ENCODE measurements at regions not wholly inside any gene's neighbourhood (a gene's known extent, or its start where the extent isn't known, plus 50 kb on each side); places are given as distances from the start of the nearest gene placed in this dataset.

- TF ChIP-seq CTCF (IDR thresholded peaks at IDR 0.05) (peak; percentile 19 to 69 (median 42)), POLR2A (IDR thresholded peaks at IDR 0.05) (no peak)
Measured at GRCh38 chr12:107912421-107913004, 138.0 kb downstream of the ASCL4 start.

All from right lobe of liver (tissue), 4 donors.